SU-DHL-6 (cell line): ENCODE measurements at regions not wholly inside any gene's neighbourhood (a gene's known extent, or its start where the extent isn't known, plus 50 kb on each side); places are given as distances from the start of the nearest gene placed in this dataset.

Experiments
- CTCF ChIP-seq: fragments of 200-600 bp; sonication (generic); IDR thresholded peaks from one replicate; pipeline ENCODE4 v1.5.1; 2017; ENCODE audit warnings: antibody characterized with exemption, mild to moderate bottlenecking, low read length, moderate library complexity; ENCODE audit not compliant: insufficient read depth, poor library complexity, severe bottlenecking
- EZH2phosphoT487 ChIP-seq: fragments of 200-600 bp; sonication (generic), shearing (Covaris generic); conservative IDR thresholded peaks from 2 replicates; pipeline ENCODE4 v1.6.1; 2018; ENCODE audit warnings: mild to moderate bottlenecking, antibody characterized with exemption, low read length, moderate library complexity, mixed read lengths

DNA sequence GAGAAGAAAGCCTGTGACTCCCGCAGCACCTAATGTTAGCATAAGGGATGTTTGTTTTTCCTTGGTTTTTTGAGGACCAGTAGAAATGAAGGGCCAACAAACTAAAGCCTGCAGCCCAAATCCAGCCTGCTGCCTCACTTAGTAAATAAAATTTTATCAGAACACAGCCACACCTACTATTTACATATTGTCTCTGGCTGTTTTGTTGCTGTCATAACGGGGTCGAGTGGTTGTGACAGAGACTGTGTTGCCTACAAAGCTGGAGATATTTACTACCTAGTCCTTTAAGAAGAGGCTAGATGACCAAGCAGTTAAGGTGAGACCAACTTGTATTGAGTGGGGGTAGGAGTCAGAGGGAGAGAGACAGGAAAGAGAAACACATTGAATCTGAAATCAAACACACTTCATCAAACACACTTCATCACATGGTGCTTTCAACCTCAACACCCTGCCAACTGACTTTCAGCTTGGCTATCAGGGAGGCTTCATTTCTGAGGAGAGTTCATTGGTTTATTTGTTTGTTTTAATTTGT, 546.3 kb upstream of the CDH11 start:
- TF ChIP-seq CTCF (no peak), EZH2phosphoT487 (no peak)
